ENCODE measurements at regions not wholly inside any gene's neighbourhood (a gene's known extent, or its start where the extent isn't known, plus 50 kb on each side); places are given as distances from the start of the nearest gene placed in this dataset.

DNA sequence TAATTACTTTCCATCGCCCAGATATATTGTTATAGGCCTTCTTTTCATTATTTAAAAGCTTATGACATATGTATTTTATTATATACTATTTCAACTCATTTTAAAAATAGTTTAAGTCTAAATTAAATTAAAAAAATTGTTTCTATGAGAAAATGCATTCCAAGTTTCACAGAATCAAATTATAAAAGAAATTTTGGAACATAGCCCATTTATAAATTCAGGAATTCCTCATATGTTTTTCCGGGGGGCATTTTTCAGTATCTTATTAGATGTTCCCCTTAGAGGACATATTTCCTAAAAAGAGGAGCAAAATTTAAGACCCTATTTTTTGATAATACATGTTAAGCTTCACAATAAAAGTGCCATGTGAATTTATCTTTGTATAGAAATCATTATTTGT is 119.9 kb upstream of the ATP2B1 start:
- TF ChIP-seq EZH2 (IDR thresholded peaks at IDR 0.05): no peak
- TF ChIP-seq FOXP2 (optimal IDR thresholded peaks at IDR 0.05; ENCODE audit: control extremely low read depth, extremely low read length, insufficient read depth): no peak
- no peak for TF ChIP-seq POLR2AphosphoS5 (IDR thresholded peaks at IDR 0.05; ENCODE audit: borderline replicate concordance, low read depth, low read length)
